ENCODE measurements at regions not wholly inside any gene's neighbourhood (a gene's known extent, or its start where the extent isn't known, plus 50 kb on each side); places are given as distances from the start of the nearest gene placed in this dataset.

DNA sequence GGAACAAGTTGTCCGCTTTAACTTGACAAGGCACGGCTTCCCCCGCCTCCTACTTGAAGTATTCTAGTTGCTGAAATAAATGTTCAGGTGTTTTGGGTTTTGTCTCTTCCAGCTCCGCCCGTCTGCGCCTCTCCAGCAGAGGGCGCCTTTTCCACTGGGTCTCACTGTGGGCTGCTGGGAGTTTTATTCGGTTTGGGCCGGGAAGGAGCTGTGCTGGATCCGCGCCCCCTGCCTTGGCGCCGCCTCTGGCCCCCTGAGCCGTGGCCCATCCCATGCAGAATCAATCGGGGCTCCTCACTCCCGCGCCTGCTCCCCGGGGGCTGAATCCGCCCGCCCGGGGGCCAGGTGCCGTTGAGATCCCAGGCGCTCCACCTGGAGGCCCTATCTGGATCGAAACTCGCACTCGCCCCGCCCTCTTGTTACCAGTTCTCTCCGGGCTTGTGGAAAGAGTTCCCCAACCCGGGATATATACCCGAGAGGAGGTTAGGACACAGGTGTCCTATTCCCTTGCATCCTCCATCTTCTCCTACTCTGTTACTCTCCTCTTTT, 51.0 kb upstream of the TCF21 start (continued):
- TF ChIP-seq ZNF488 (tag by site-specific recombination; IDR thresholded peaks at IDR 0.05), result no peak
- TF ChIP-seq ZNF501 (tag by site-specific recombination; IDR thresholded peaks at IDR 0.05), result peak; percentile 68; the same call in 1 of the 2 replicates
- no peak for TF ChIP-seq OSR2 (tag by site-specific recombination; IDR thresholded peaks at IDR 0.05)
- TF ChIP-seq KLF8 (tag by site-specific recombination; IDR thresholded peaks at IDR 0.05), result peak; percentile 37; the same call in 1 of the 2 replicates
- peak; percentile 90 for TF ChIP-seq PATZ1 (tag by site-specific recombination; IDR thresholded peaks at IDR 0.05)
- no peak for TF ChIP-seq ZSCAN23 (tag by site-specific recombination; IDR thresholded peaks at IDR 0.05)
- no peak for TF ChIP-seq ZNF692 (tag by site-specific recombination; IDR thresholded peaks at IDR 0.05)
- TF ChIP-seq SALL2 (tag by site-specific recombination; IDR thresholded peaks at IDR 0.05; ENCODE audit: borderline replicate concordance), result no peak
- no peak for TF ChIP-seq ZNF23 (tag by site-specific recombination; IDR thresholded peaks at IDR 0.05; ENCODE audit: borderline replicate concordance)
- TF ChIP-seq ZNF777 (tag by site-specific recombination; IDR thresholded peaks at IDR 0.05; ENCODE audit: borderline replicate concordance), result no peak
- peak; percentile 22; the same call in 1 of the 2 replicates for TF ChIP-seq EGR2 (tag by site-specific recombination; IDR thresholded peaks at IDR 0.05; ENCODE audit: low read depth)
- TF ChIP-seq ZNF155 (tag by site-specific recombination; IDR thresholded peaks at IDR 0.05), result no peak
- peak; percentile 77; the same call in 1 of the 2 replicates for TF ChIP-seq MZF1 (tag by site-specific recombination; IDR thresholded peaks at IDR 0.05; ENCODE audit: borderline replicate concordance)
- no peak for TF ChIP-seq SP2 (tag by site-specific recombination; IDR thresholded peaks at IDR 0.05)
- TF ChIP-seq BCL11B (tag by site-specific recombination; IDR thresholded peaks at IDR 0.05; ENCODE audit: low read depth), result no peak
- TF ChIP-seq KLF1 (tag by site-specific recombination; IDR thresholded peaks at IDR 0.05), result no peak
- TF ChIP-seq ZNF423 (tag by site-specific recombination; IDR thresholded peaks at IDR 0.05), result no peak
- no peak for TF ChIP-seq ZNF747 (tag by site-specific recombination; IDR thresholded peaks at IDR 0.05)
- no peak for TF ChIP-seq ZBTB1 (tag by site-specific recombination; IDR thresholded peaks at IDR 0.05)
- TF ChIP-seq ZNF548 (tag by site-specific recombination; IDR thresholded peaks at IDR 0.05), result no peak
- TF ChIP-seq ZNF48 (tag by site-specific recombination; IDR thresholded peaks at IDR 0.05), result no peak
- TF ChIP-seq ZNF843 (tag by site-specific recombination; IDR thresholded peaks at IDR 0.05), result no peak
- TF ChIP-seq SETDB1 (IDR thresholded peaks at IDR 0.05; ENCODE audit: insufficient read length, low read length), result no peak
- TF ChIP-seq, protein P1, sequence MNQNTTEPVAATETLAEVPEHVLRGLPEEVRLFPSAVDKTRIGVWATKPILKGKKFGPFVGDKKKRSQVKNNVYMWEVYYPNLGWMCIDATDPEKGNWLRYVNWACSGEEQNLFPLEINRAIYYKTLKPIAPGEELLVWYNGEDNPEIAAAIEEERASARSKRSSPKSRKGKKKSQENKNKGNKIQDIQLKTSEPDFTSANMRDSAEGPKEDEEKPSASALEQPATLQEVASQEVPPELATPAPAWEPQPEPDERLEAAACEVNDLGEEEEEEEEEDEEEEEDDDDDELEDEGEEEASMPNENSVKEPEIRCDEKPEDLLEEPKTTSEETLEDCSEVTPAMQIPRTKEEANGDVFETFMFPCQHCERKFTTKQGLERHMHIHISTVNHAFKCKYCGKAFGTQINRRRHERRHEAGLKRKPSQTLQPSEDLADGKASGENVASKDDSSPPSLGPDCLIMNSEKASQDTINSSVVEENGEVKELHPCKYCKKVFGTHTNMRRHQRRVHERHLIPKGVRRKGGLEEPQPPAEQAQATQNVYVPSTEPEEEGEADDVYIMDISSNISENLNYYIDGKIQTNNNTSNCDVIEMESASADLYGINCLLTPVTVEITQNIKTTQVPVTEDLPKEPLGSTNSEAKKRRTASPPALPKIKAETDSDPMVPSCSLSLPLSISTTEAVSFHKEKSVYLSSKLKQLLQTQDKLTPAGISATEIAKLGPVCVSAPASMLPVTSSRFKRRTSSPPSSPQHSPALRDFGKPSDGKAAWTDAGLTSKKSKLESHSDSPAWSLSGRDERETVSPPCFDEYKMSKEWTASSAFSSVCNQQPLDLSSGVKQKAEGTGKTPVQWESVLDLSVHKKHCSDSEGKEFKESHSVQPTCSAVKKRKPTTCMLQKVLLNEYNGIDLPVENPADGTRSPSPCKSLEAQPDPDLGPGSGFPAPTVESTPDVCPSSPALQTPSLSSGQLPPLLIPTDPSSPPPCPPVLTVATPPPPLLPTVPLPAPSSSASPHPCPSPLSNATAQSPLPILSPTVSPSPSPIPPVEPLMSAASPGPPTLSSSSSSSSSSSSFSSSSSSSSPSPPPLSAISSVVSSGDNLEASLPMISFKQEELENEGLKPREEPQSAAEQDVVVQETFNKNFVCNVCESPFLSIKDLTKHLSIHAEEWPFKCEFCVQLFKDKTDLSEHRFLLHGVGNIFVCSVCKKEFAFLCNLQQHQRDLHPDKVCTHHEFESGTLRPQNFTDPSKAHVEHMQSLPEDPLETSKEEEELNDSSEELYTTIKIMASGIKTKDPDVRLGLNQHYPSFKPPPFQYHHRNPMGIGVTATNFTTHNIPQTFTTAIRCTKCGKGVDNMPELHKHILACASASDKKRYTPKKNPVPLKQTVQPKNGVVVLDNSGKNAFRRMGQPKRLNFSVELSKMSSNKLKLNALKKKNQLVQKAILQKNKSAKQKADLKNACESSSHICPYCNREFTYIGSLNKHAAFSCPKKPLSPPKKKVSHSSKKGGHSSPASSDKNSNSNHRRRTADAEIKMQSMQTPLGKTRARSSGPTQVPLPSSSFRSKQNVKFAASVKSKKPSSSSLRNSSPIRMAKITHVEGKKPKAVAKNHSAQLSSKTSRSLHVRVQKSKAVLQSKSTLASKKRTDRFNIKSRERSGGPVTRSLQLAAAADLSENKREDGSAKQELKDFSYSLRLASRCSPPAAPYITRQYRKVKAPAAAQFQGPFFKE (tag by site-specific recombination; IDR thresholded peaks at IDR 0.05; ENCODE audit: borderline replicate concordance), result no peak
- no peak for TF ChIP-seq ZNF391 (tag by site-specific recombination; IDR thresholded peaks at IDR 0.05; ENCODE audit: borderline replicate concordance, low read depth)
- peak; percentile 97 for TF ChIP-seq ZBTB17 (tag by site-specific recombination; IDR thresholded peaks at IDR 0.05)
- TF ChIP-seq SP7 (tag by site-specific recombination; IDR thresholded peaks at IDR 0.05), result peak; percentile 73
- no peak for TF ChIP-seq ZNF366 (tag by site-specific recombination; conservative IDR thresholded peaks at IDR 0.05)
- TF ChIP-seq BCL11A (tag by site-specific recombination; IDR thresholded peaks at IDR 0.05; ENCODE audit: low read depth), result no peak
- TF ChIP-seq ZNF426 (tag by site-specific recombination; IDR thresholded peaks at IDR 0.05), result no peak
- TF ChIP-seq ZBTB6 (tag by site-specific recombination; IDR thresholded peaks at IDR 0.05), result no peak

Data from HEK293 (cell line).